GM23338 (cell line): ENCODE measurements at regions not wholly inside any gene's neighbourhood (a gene's known extent, or its start where the extent isn't known, plus 50 kb on each side); places are given as distances from the start of the nearest gene placed in this dataset.

Source experiments
- CREB1 ChIP-seq: fragments of 250-450 bp; sonication (Bioruptor Pico); IDR thresholded peaks from 2 replicates; pipeline ENCODE4 v1.5.0; 2020; ENCODE audit warnings: low read depth, mild to moderate bottlenecking, moderate library complexity
- EZH2 ChIP-seq: fragments of 200-600 bp; sonication (generic); IDR thresholded peaks from one replicate; pipeline ENCODE4 v1.8.0; 2017; ENCODE audit warnings: antibody characterized with exemption, mild to moderate bottlenecking, low read depth; ENCODE audit not compliant: unreplicated experiment
- EZH2phosphoT487 ChIP-seq: fragments of 200-600 bp; sonication (generic); IDR thresholded peaks from one replicate; pipeline ENCODE4 v1.8.1; 2018; ENCODE audit warnings: antibody characterized with exemption; ENCODE audit not compliant: unreplicated experiment
- NANOG ChIP-seq: IDR thresholded peaks from 2 replicates; pipeline ENCODE4 v1.6.1; 2016; ENCODE audit warnings: antibody characterized with exemption, borderline replicate concordance
- POLR2AphosphoS5 ChIP-seq: IDR thresholded peaks from 2 replicates; pipeline ENCODE4 v1.6.1; 2016; ENCODE audit warnings: antibody characterized with exemption, low read depth
- STAT1 ChIP-seq: IDR thresholded peaks from one replicate; pipeline ENCODE4 v1.6.1; 2016; ENCODE audit warnings: antibody characterized with exemption; ENCODE audit not compliant: unreplicated experiment
- ZNF114 ChIP-seq: fragments of 250-450 bp; sonication (Bioruptor Pico); IDR thresholded peaks from 2 replicates; pipeline ENCODE4 v1.5.0; 2020; ENCODE audit warnings: mild to moderate bottlenecking, moderate library complexity
- ZNF331 ChIP-seq: fragments of 250-450 bp; sonication (Bioruptor Pico); IDR thresholded peaks from 2 replicates; pipeline ENCODE4 v1.5.0; 2020; ENCODE audit warnings: low read depth, mild to moderate bottlenecking, moderate library complexity
- TF ChIP-seq, protein P1 (sequence below): fragments of 250-450 bp; sonication (Bioruptor Pico); IDR thresholded peaks from 2 replicates; pipeline ENCODE4 v1.5.0; 2020; ENCODE audit warnings: mild to moderate bottlenecking, moderate library complexity
- TF ChIP-seq, protein P2 (sequence below): IDR thresholded peaks from 2 replicates; pipeline ENCODE4 v1.6.1; 2016; ENCODE audit warnings: antibody characterized with exemption
- TF ChIP-seq, protein P3 (sequence below): IDR thresholded peaks from one replicate; pipeline ENCODE4 v1.6.1; 2018; ENCODE audit warnings: antibody characterized with exemption; ENCODE audit not compliant: unreplicated experiment

DNA sequence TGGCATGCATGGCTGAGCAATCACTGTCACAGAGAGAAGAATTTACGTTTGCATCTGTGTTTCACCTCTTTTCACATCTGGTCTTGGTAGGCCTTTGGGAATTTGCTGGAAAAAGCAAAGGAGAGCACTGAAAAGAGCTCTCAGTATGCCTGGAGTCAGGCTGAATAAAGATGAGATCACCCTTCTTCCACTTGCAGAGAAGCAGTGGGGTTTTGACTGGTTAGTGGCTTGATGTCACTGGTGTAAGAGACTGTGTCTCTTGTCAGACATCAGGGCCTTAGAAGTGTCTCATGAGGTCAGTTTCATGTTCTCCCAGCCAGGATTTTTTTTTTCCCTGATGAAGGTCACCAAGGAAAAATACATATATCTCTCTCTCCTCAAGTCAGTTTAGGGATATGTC, 353.8 kb downstream of the INSIG2 start (continued):
- TF ChIP-seq, protein P1, sequence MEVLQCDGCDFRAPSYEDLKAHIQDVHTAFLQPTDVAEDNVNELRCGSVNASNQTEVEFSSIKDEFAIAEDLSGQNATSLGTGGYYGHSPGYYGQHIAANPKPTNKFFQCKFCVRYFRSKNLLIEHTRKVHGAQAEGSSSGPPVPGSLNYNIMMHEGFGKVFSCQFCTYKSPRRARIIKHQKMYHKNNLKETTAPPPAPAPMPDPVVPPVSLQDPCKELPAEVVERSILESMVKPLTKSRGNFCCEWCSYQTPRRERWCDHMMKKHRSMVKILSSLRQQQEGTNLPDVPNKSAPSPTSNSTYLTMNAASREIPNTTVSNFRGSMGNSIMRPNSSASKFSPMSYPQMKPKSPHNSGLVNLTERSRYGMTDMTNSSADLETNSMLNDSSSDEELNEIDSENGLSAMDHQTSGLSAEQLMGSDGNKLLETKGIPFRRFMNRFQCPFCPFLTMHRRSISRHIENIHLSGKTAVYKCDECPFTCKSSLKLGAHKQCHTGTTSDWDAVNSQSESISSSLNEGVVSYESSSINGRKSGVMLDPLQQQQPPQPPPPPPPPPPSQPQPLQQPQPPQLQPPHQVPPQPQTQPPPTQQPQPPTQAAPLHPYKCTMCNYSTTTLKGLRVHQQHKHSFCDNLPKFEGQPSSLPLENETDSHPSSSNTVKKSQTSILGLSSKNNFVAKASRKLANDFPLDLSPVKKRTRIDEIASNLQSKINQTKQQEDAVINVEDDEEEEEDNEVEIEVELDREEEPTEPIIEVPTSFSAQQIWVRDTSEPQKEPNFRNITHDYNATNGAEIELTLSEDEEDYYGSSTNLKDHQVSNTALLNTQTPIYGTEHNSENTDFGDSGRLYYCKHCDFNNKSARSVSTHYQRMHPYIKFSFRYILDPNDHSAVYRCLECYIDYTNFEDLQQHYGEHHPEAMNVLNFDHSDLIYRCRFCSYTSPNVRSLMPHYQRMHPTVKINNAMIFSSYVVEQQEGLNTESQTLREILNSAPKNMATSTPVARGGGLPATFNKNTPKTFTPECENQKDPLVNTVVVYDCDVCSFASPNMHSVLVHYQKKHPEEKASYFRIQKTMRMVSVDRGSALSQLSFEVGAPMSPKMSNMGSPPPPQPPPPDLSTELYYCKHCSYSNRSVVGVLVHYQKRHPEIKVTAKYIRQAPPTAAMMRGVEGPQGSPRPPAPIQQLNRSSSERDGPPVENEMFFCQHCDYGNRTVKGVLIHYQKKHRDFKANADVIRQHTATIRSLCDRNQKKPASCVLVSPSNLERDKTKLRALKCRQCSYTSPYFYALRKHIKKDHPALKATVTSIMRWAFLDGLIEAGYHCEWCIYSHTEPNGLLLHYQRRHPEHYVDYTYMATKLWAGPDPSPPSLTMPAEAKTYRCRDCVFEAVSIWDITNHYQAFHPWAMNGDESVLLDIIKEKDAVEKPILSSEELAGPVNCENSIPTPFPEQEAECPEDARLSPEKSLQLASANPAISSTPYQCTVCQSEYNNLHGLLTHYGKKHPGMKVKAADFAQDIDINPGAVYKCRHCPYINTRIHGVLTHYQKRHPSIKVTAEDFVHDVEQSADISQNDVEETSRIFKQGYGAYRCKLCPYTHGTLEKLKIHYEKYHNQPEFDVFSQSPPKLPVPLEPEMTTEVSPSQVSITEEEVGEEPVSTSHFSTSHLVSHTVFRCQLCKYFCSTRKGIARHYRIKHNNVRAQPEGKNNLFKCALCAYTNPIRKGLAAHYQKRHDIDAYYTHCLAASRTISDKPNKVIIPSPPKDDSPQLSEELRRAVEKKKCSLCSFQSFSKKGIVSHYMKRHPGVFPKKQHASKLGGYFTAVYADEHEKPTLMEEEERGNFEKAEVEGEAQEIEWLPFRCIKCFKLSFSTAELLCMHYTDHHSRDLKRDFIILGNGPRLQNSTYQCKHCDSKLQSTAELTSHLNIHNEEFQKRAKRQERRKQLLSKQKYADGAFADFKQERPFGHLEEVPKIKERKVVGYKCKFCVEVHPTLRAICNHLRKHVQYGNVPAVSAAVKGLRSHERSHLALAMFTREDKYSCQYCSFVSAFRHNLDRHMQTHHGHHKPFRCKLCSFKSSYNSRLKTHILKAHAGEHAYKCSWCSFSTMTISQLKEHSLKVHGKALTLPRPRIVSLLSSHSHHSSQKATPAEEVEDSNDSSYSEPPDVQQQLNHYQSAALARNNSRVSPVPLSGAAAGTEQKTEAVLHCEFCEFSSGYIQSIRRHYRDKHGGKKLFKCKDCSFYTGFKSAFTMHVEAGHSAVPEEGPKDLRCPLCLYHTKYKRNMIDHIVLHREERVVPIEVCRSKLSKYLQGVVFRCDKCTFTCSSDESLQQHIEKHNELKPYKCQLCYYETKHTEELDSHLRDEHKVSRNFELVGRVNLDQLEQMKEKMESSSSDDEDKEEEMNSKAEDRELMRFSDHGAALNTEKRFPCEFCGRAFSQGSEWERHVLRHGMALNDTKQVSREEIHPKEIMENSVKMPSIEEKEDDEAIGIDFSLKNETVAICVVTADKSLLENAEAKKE = no peak
- TF ChIP-seq EZH2phosphoT487 = no peak
- TF ChIP-seq ZNF331 (CRISPR knock-in tag) = no peak
- TF ChIP-seq STAT1 = no peak
- no peak for TF ChIP-seq CREB1 (CRISPR knock-in tag)
- TF ChIP-seq EZH2 = no peak
- TF ChIP-seq, protein P2, sequence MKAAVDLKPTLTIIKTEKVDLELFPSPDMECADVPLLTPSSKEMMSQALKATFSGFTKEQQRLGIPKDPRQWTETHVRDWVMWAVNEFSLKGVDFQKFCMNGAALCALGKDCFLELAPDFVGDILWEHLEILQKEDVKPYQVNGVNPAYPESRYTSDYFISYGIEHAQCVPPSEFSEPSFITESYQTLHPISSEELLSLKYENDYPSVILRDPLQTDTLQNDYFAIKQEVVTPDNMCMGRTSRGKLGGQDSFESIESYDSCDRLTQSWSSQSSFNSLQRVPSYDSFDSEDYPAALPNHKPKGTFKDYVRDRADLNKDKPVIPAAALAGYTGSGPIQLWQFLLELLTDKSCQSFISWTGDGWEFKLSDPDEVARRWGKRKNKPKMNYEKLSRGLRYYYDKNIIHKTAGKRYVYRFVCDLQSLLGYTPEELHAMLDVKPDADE = no peak
- TF ChIP-seq, protein P3, sequence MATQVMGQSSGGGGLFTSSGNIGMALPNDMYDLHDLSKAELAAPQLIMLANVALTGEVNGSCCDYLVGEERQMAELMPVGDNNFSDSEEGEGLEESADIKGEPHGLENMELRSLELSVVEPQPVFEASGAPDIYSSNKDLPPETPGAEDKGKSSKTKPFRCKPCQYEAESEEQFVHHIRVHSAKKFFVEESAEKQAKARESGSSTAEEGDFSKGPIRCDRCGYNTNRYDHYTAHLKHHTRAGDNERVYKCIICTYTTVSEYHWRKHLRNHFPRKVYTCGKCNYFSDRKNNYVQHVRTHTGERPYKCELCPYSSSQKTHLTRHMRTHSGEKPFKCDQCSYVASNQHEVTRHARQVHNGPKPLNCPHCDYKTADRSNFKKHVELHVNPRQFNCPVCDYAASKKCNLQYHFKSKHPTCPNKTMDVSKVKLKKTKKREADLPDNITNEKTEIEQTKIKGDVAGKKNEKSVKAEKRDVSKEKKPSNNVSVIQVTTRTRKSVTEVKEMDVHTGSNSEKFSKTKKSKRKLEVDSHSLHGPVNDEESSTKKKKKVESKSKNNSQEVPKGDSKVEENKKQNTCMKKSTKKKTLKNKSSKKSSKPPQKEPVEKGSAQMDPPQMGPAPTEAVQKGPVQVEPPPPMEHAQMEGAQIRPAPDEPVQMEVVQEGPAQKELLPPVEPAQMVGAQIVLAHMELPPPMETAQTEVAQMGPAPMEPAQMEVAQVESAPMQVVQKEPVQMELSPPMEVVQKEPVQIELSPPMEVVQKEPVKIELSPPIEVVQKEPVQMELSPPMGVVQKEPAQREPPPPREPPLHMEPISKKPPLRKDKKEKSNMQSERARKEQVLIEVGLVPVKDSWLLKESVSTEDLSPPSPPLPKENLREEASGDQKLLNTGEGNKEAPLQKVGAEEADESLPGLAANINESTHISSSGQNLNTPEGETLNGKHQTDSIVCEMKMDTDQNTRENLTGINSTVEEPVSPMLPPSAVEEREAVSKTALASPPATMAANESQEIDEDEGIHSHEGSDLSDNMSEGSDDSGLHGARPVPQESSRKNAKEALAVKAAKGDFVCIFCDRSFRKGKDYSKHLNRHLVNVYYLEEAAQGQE = no peak
- no peak for TF ChIP-seq ZNF114 (CRISPR knock-in tag)
- TF ChIP-seq NANOG = no peak
- TF ChIP-seq POLR2AphosphoS5 = no peak
